ENCODE measurements at regions not wholly inside any gene's neighbourhood (a gene's known extent, or its start where the extent isn't known, plus 50 kb on each side); places are given as distances from the start of the nearest gene placed in this dataset.

DNA sequence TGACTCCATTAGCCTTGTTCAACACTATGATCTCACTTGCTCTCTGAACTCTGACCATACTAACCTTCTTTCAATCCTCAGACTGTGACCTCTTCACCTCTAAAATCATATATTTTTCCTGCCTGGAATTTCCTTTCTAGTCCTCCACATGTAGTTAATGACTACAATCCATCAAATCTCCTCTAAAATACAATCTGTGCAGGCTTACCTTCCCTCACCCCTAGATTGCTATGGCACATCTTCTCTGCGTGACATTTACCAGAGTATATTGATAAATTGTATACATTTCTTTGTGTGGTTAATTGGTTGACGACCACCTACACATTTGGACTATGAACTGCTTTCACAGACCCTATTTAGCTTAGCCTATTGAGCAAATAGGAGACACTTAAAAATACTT, 1330.2 kb upstream of the TENM4 start:
- TF ChIP-seq, protein P1, sequence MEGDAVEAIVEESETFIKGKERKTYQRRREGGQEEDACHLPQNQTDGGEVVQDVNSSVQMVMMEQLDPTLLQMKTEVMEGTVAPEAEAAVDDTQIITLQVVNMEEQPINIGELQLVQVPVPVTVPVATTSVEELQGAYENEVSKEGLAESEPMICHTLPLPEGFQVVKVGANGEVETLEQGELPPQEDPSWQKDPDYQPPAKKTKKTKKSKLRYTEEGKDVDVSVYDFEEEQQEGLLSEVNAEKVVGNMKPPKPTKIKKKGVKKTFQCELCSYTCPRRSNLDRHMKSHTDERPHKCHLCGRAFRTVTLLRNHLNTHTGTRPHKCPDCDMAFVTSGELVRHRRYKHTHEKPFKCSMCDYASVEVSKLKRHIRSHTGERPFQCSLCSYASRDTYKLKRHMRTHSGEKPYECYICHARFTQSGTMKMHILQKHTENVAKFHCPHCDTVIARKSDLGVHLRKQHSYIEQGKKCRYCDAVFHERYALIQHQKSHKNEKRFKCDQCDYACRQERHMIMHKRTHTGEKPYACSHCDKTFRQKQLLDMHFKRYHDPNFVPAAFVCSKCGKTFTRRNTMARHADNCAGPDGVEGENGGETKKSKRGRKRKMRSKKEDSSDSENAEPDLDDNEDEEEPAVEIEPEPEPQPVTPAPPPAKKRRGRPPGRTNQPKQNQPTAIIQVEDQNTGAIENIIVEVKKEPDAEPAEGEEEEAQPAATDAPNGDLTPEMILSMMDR (IDR thresholded peaks at IDR 0.05), result no peak
- no peak for TF ChIP-seq POLR2A (IDR thresholded peaks at IDR 0.05)

All from Peyer's patch (tissue), 4 donors.